Prostate gland (tissue), 2 donors: ENCODE measurements at regions not wholly inside any gene's neighbourhood (a gene's known extent, or its start where the extent isn't known, plus 50 kb on each side); places are given as distances from the start of the nearest gene placed in this dataset.
"Not testable (repeated sequence)": the region's sequence is repeated elsewhere in the genome, so short reads cannot be mapped to it uniquely, and the experiment has no call there.

Experiments
- DNase-seq: peaks from one replicate; pipeline ENCODE4 v3.0.0-alpha.2; 2019; ENCODE audit warnings: low spot score
- H3K27ac ChIP-seq, 2 donors: fragments of 200-600 bp; sonication (generic); 2 replicates each; pipeline ENCODE4 v1.5.1; 2017 to 2019
- H3K27me3 ChIP-seq: fragments of 200-600 bp; sonication (generic); replicated peaks from 2 replicates; pipeline ENCODE4 v1.5.1; 2019; ENCODE audit not compliant: insufficient read depth
- H3K36me3 ChIP-seq, 2 donors: fragments of 200-600 bp; sonication (generic); 1 replicate in 1 of 2; 2 replicates in 1 of 2; pipeline versions ENCODE4 v1.5.1 to v1.8.1; 2017 to 2019
- H3K4me1 ChIP-seq: fragments of 200-600 bp; sonication (generic); replicated peaks from 2 replicates; pipeline ENCODE4 v1.5.1; 2019
- H3K4me3 ChIP-seq, 2 donors: fragments of 200-600 bp; sonication (generic); 2 replicates each; pipeline ENCODE4 v1.5.1; 2017 to 2019
- H3K9me3 ChIP-seq: fragments of 200-600 bp; sonication (generic); 2 replicates; pipeline ENCODE4 v1.5.1; 2017
- CTCF ChIP-seq, 4 experiments: fragments of 200-600 bp in 2 of 4; fragments of 450-650 bp in 2 of 4; sonication (generic) in 2 of 4; IDR thresholded peaks; 1 replicate in 3 of 4; 2 replicates in 1 of 4; pipeline ENCODE4 v1.5.1; 2016 to 2019; ENCODE audit warnings: antibody characterized with exemption in 4 of 4, mild to moderate bottlenecking in 2 of 4, moderate library complexity in 2 of 4
- POLR2A ChIP-seq: fragments of 450-650 bp; IDR thresholded peaks from one replicate; pipeline ENCODE4 v1.6.1; 2016; ENCODE audit warnings: antibody characterized with exemption, mild to moderate bottlenecking
- POLR2AphosphoS5 ChIP-seq: sonication (generic); formaldehyde crosslinking; IDR thresholded peaks from one replicate; pipeline ENCODE4 v1.6.1; 2017; ENCODE audit warnings: antibody characterized with exemption
- WGBS: methylation state at CpG from one replicate; pipeline ENCODE4 v1.1.5; 2018; 5-methylcytosine and 5-hydroxymethylcytosine counted together
- intact Hi-C: fragments of 100-400 bp; cut with DNase I; formaldehyde crosslinking; loops from one replicate; pipeline ENCODE4 v1.14.2; 2022

GRCh38 chr2:15695582-15696330 is 104.1 kb downstream of the DDX1 start:
- H3K4me1 ChIP-seq: no peaks in the 10 kb centered on the region
- no peaks in the 10 kb centered on the region for H3K27me3 ChIP-seq
- H3K9me3 ChIP-seq: no peaks in the 10 kb centered on the region
- TF ChIP-seq POLR2A: no peak
- no peak for TF ChIP-seq POLR2AphosphoS5
- no peak for TF ChIP-seq CTCF (IDR thresholded peaks at IDR 0.05)
- intact Hi-C loops: no loop called here
- 86% methylated on average over 9 of the region's 9 CpGs for WGBS
- no peak for DNase-seq
- no peak overlapping the region for H3K27ac ChIP-seq
- no peak overlapping the region for H3K4me3 ChIP-seq
- H3K36me3 ChIP-seq: no peaks in the 10 kb centered on the region

GRCh38 chr2:15696606-15697170 is 105.0 kb downstream of the DDX1 start:
- H3K36me3 ChIP-seq, H3K4me3 ChIP-seq, intact Hi-C loops, H3K9me3 ChIP-seq, H3K27ac ChIP-seq, H3K27me3 ChIP-seq, DNase-seq, H3K4me1 ChIP-seq: not testable (repeated sequence)
- WGBS: 81% methylated on average over 31 of the region's 32 CpGs

- Histone ChIP-seq H3K4me3 (no peak overlapping the region), H3K36me3 (no peaks in the 10 kb centered on the region), H3K27ac (no peak overlapping the region), H3K9me3 (no peaks in the 10 kb centered on the region), H3K4me1 (no peaks in the 10 kb centered on the region), H3K27me3 (no peaks in the 10 kb centered on the region)
- TF ChIP-seq POLR2AphosphoS5: no peak
- no peak for TF ChIP-seq POLR2A
- intact Hi-C loops: no loop called here
- no peak for DNase-seq
- 96% methylated on average over 2 of the region's 2 CpGs for WGBS
Observed at GRCh38 chr2:15700131-15700530, 108.5 kb downstream of the DDX1 start.

- 72% methylated on average over 7 of the region's 7 CpGs for WGBS
- Histone ChIP-seq H3K27me3 (no peaks in the 10 kb centered on the region), H3K4me1 (no peaks in the 10 kb centered on the region), H3K9me3 (no peaks in the 10 kb centered on the region), H3K4me3 (no peak overlapping the region), H3K27ac (no peak overlapping the region), H3K36me3 (no peaks in the 10 kb centered on the region)
- no peak for DNase-seq
- TF ChIP-seq POLR2A (no peak), CTCF (IDR thresholded peaks at IDR 0.05) (no peak), POLR2AphosphoS5 (no peak)
- intact Hi-C loops: no loop called here
Observed at GRCh38 chr2:15700599-15701340, 109.1 kb downstream of the DDX1 start.

- no peak for TF ChIP-seq POLR2A
- no peak for TF ChIP-seq CTCF (IDR thresholded peaks at IDR 0.05)
- TF ChIP-seq POLR2AphosphoS5: no peak
- Histone ChIP-seq H3K27ac (no peak overlapping the region), H3K27me3 (no peaks in the 10 kb centered on the region), H3K9me3 (no peaks in the 10 kb centered on the region), H3K36me3 (no peaks in the 10 kb centered on the region), H3K4me1 (no peaks in the 10 kb centered on the region), H3K4me3 (no peak overlapping the region)
- 75% methylated on average over 11 of the region's 11 CpGs for WGBS
- intact Hi-C loops: no loop called here
- DNase-seq: no peak
Observed at GRCh38 chr2:15701341-15701907, 109.8 kb downstream of the DDX1 start.
